IMR-90 (cell line): ENCODE measurements at regions not wholly inside any gene's neighbourhood (a gene's known extent, or its start where the extent isn't known, plus 50 kb on each side); places are given as distances from the start of the nearest gene placed in this dataset.

Experiments used
- ATAC-seq: fragments of 200-7000 bp; cut with Tn5 transposase; 2 replicates; pipeline ENCODE4 v1.9.1; 2020; ENCODE audit warnings: low read depth, mild to moderate bottlenecking, moderate library complexity
- BruUV-seq: library from RNA; stranded (reverse); fragments of 400-500 nt; replicated peaks from 2 replicates; lab custom pipeline; 2021; lab: Mats Ljungman, UMichigan
- CTCF ChIA-PET: fragments of 300-600 bp; formaldehyde crosslinking; extraction: SDS; loops from one replicate; lab custom pipeline; 2021; ENCODE audit warnings: antibody characterized with exemption; lab: Yijun Ruan, JAX
- POLR2A ChIA-PET: fragments of 300-600 bp; sonication (Branson Sonifier 250); formaldehyde crosslinking; loops from one replicate; lab custom pipeline; 2022; ENCODE audit warnings: antibody characterized with exemption; ENCODE audit not compliant: unreplicated experiment; lab: Charles Lee
- DNase-seq: peaks from one replicate; pipeline ENCODE4 v3.0.0; 2013
- H2AFZ ChIP-seq: replicated peaks from 2 replicates; pipeline ENCODE3; 2013; ENCODE audit warnings: low read length, mild to moderate bottlenecking; ENCODE audit not compliant: poor library complexity
- H2AK5ac ChIP-seq: 2 replicates; pipeline ENCODE4 v1.6.1; 2013; ENCODE audit warnings: low read depth, low read length, inconsistent platforms
- H2AK9ac ChIP-seq: replicated peaks from 2 replicates; pipeline ENCODE3; 2013; ENCODE audit warnings: mild to moderate bottlenecking, low read depth, low read length, moderate library complexity; ENCODE audit not compliant: poor library complexity
- H2BK120ac ChIP-seq: 2 replicates; pipeline ENCODE4 v1.6.1; 2013; ENCODE audit warnings: low read depth, low read length, inconsistent platforms
- H2BK15ac ChIP-seq: 3 replicates; pipeline ENCODE4 v1.6.1; 2013; ENCODE audit warnings: low read depth, low read length, inconsistent platforms
- H2BK20ac ChIP-seq: 2 replicates; pipeline ENCODE4 v1.6.1; 2013; ENCODE audit warnings: low read depth, mild to moderate bottlenecking, inconsistent platforms, low read length, moderate library complexity
- H2BK5ac ChIP-seq: 2 replicates; pipeline ENCODE4 v1.6.1; 2013; ENCODE audit warnings: mild to moderate bottlenecking, low read depth, low read length, inconsistent platforms; ENCODE audit not compliant: poor library complexity, severe bottlenecking
- H3K14ac ChIP-seq: replicated peaks from 2 replicates; pipeline ENCODE4 v1.6.1; 2013; ENCODE audit warnings: low read depth, low read length, inconsistent platforms
- H3K18ac ChIP-seq: 2 replicates; pipeline ENCODE4 v1.6.1; 2013; ENCODE audit warnings: low read depth, low read length, control low read depth
- H3K23ac ChIP-seq: 2 replicates; pipeline ENCODE4 v1.6.1; 2013; ENCODE audit warnings: low read depth, low read length, inconsistent platforms
- H3K27ac ChIP-seq: 2 replicates; pipeline ENCODE4 v1.5.1; 2013; ENCODE audit warnings: mild to moderate bottlenecking, control low read depth, low read length; ENCODE audit not compliant: insufficient read depth
- H3K27me3 ChIP-seq: 2 replicates; pipeline ENCODE4 v1.6.1; 2013; ENCODE audit warnings: low read length; ENCODE audit not compliant: control insufficient read depth, insufficient read depth
- H3K36me3 ChIP-seq: 2 replicates; pipeline ENCODE4 v1.6.1; 2013; ENCODE audit warnings: low read length, mixed read lengths; ENCODE audit not compliant: control insufficient read depth, insufficient read depth
- H3K4ac ChIP-seq: 2 replicates; pipeline ENCODE4 v1.6.1; 2013; ENCODE audit warnings: low read depth, low read length, inconsistent platforms
- H3K4me1 ChIP-seq: 2 replicates; pipeline ENCODE4 v1.6.1; 2013; ENCODE audit warnings: low read length, mixed read lengths; ENCODE audit not compliant: control insufficient read depth, insufficient read depth
- H3K4me2 ChIP-seq: 2 replicates; pipeline ENCODE4 v1.6.1; 2013; ENCODE audit warnings: low read depth, mild to moderate bottlenecking, control low read depth, low read length, moderate library complexity
- H3K4me3 ChIP-seq: 2 replicates; pipeline ENCODE4 v1.5.1; 2013; ENCODE audit warnings: low read depth, mild to moderate bottlenecking, control low read depth, low read length, moderate library complexity; ENCODE audit not compliant: insufficient read depth
- H3K56ac ChIP-seq: 2 replicates; pipeline ENCODE4 v1.6.1; 2013; ENCODE audit warnings: low read length, inconsistent platforms; ENCODE audit not compliant: insufficient read depth; ENCODE audit errors: extremely low read depth
- H3K79me1 ChIP-seq, 2 experiments: 2 replicates each; pipeline ENCODE4 v1.6.1; 2013; ENCODE audit warnings: low read length in 2 of 2, inconsistent platforms in 1 of 2, low read depth in 1 of 2
- H3K9ac ChIP-seq: 2 replicates; pipeline ENCODE4 v1.6.1; 2013; ENCODE audit warnings: low read depth, low read length, control low read depth
- H3K9me1 ChIP-seq: 2 replicates; pipeline ENCODE4 v1.6.1; 2013; ENCODE audit warnings: low read length, inconsistent platforms; ENCODE audit not compliant: insufficient read depth
- H3K9me3 ChIP-seq: 2 replicates; pipeline ENCODE4 v1.6.1; 2013; ENCODE audit warnings: low read length; ENCODE audit not compliant: control insufficient read depth, insufficient read depth
- H4K20me1 ChIP-seq: 2 replicates; pipeline ENCODE4 v1.6.1; 2013; ENCODE audit warnings: low read length, inconsistent platforms; ENCODE audit not compliant: insufficient read depth
- H4K5ac ChIP-seq: 2 replicates; pipeline ENCODE4 v1.6.1; 2013; ENCODE audit warnings: mild to moderate bottlenecking, low read depth, low read length, control low read depth
- H4K8ac ChIP-seq, 2 experiments: 2 replicates each; pipeline ENCODE4 v1.6.1; 2013; ENCODE audit warnings: low read depth in 2 of 2, low read length in 2 of 2, control low read depth in 1 of 2, inconsistent platforms in 1 of 2
- H4K91ac ChIP-seq: 2 replicates; pipeline ENCODE4 v1.6.1; 2013; ENCODE audit warnings: low read depth, low read length, inconsistent platforms; ENCODE audit not compliant: insufficient read depth
- CEBPB ChIP-seq: IDR thresholded peaks from 2 replicates; pipeline ENCODE4 v1.6.1; 2012; ENCODE audit warnings: low read depth, low read length, improper control_type of control experiment
- NFE2L2 ChIP-seq: fragments of 150-350 bp; IDR thresholded peaks from 2 replicates; pipeline ENCODE4 v1.6.1; 2016; ENCODE audit warnings: low read depth, mild to moderate bottlenecking, low read length
- RAD21 ChIP-seq: IDR thresholded peaks from 2 replicates; pipeline ENCODE4 v1.6.1; 2012; ENCODE audit warnings: low read length, improper control_type of control experiment
- RCOR1 ChIP-seq: IDR thresholded peaks from 2 replicates; pipeline ENCODE4 v1.6.1; 2012; ENCODE audit warnings: mild to moderate bottlenecking, low read length, improper control_type of control experiment; ENCODE audit not compliant: insufficient replicate concordance
- SMC3 ChIP-seq: fragments of 150-350 bp; IDR thresholded peaks from 2 replicates; pipeline ENCODE4 v1.6.1; 2016; ENCODE audit warnings: low read depth, mild to moderate bottlenecking, antibody characterized with exemption, low read length, moderate library complexity
- WGBS, 2 experiments: methylation state at CpG; one replicate each; pipeline versions ENCODE4 v1.1.5 to v1.1.7; 2013; ENCODE audit warnings: missing lambda C conversion rate in 2 of 2; ENCODE audit not compliant: insufficient read length in 1 of 2; ENCODE audit errors: extremely low coverage in 2 of 2; 5-methylcytosine and 5-hydroxymethylcytosine counted together
- dilution Hi-C: fragments of 300-500 bp; cut with HindIII; formaldehyde crosslinking; loops from one replicate; pipeline ENCODE4 v1.14.3; 2018; ENCODE audit warnings: low sequenced_read_pairs; ENCODE audit not compliant: unreplicated experiment
- in situ Hi-C: fragments of 300-500 bp; cut with MboI; formaldehyde crosslinking; loops from 3 replicates; pipeline ENCODE4 v1.14.3; 2019; ENCODE audit warnings: low sequenced_read_pairs, inconsistent platforms, mixed read lengths
- intact Hi-C: fragments of 100-400 bp; cut with micrococcal nuclease; formaldehyde crosslinking; loops from 2 replicates; pipeline ENCODE4 v1.10.0; 2022

GRCh38 chr6:169921853-169922824 is 170.7 kb downstream of the ERMARD start:
- no TSS peak for BruUV-seq
- Histone ChIP-seq H3K56ac (no peak overlapping the region), H3K27ac (no peak overlapping the region), H2AK5ac (no peak overlapping the region), H4K8ac (no peak overlapping the region), H3K4ac (no peak overlapping the region), H2BK15ac (no peak overlapping the region), H2BK20ac (no peak overlapping the region), H3K14ac (no peak overlapping the region), H3K27me3 (no peaks in the 10 kb centered on the region), H3K4me2 (no peak overlapping the region), H2AK9ac (no peak overlapping the region), H3K4me1 (no peaks in the 10 kb centered on the region), H4K20me1 (no peaks in the 10 kb centered on the region), H3K23ac (no peak overlapping the region), H2AFZ (no peak overlapping the region), H2BK5ac (no peak overlapping the region), H3K9me1 (no peaks in the 10 kb centered on the region), H3K36me3 (no peaks in the 10 kb centered on the region), H4K5ac (no peak overlapping the region), H3K79me1 (no peaks in the 10 kb centered on the region), H3K18ac (no peak overlapping the region), H3K9ac (no peak overlapping the region), H3K4me3 (no peak overlapping the region), H4K91ac (no peak overlapping the region), H2BK120ac (no peak overlapping the region), H3K9me3 (peaks cover 57% of the 10 kb centered on the region)
- TF ChIP-seq CEBPB (no peak), SMC3 (no peak), RAD21 (no peak), NFE2L2 (no peak), RCOR1 (no peak)
- POLR2A ChIA-PET = no interaction called here
- dilution Hi-C loops = no loop called here
- intact Hi-C loops = no loop called here
- ATAC-seq (no peak), DNase-seq (no peak)
- CTCF ChIA-PET = no interaction called here
- 25% methylated on average over 10 of the region's 34 CpGs; no CpG with 5 or more reads in 1 of the 2 experiments for WGBS, 2 experiments
- in situ Hi-C loops = no loop called here
